ENCODE measurements at regions not wholly inside any gene's neighbourhood (a gene's known extent, or its start where the extent isn't known, plus 50 kb on each side); places are given as distances from the start of the nearest gene placed in this dataset.

DNA sequence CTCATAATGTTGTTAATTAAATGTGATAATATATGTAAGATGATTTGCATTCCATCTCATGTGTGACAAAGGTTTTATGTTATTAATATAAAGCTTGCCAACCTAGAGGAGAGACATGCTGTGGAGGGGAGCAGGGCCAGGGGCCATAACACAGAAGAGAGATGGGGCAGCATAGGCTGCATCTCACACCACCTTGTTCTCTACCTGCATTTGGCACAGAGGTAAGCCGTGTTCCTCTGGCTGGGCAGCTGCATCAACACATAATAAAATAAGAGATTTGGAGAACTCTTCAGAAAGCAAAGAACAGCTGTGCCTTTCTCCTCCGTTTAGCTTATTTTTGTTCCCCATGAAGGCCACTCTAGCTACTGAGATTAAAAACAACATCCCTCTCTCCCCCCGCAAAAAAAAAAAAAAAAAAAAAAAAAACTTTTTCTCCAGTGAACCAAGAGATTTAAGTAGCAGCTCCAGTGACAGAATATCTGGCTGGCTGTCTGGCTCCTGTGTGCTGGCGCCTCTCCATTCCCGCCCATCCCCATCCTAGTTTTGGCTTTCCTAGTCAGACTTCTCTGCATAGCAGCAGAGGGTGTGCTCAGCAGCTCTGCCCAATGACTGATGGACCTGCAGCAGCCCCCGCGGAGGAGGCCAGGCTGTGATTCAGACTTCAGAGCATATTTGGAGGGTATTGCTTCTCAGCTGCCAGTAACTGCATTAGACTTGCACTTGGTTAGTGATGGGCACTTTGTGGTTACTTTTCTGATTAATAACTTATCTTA, 52.2 kb upstream of the STXBP5L start:
- TF ChIP-seq ELK1 (IDR thresholded peaks at IDR 0.05; ENCODE audit: low read depth, low read length) = no peak
- no peak for TF ChIP-seq RAD21 (conservative IDR thresholded peaks at IDR 0.05 in 1 of 2, IDR thresholded peaks at IDR 0.05 in 1 of 2)
- no peak for TF ChIP-seq POLR2A (IDR thresholded peaks at IDR 0.05; ENCODE audit: low read length)
- TF ChIP-seq SMC3 (IDR thresholded peaks at IDR 0.05) = no peak
- no peak for TF ChIP-seq EP300 (IDR thresholded peaks at IDR 0.05)
- no peak for TF ChIP-seq CTCF (IDR thresholded peaks at IDR 0.05)
- no peak for TF ChIP-seq MYC (IDR thresholded peaks at IDR 0.05; ENCODE audit: borderline replicate concordance, low read length)
- TF ChIP-seq HOXA7 (CRISPR knock-in tag; IDR thresholded peaks at IDR 0.05) = no peak
- no peak for TF ChIP-seq NFE2L2 (conservative IDR thresholded peaks at IDR 0.05; ENCODE audit: low read length)
- TF ChIP-seq, protein P1, sequence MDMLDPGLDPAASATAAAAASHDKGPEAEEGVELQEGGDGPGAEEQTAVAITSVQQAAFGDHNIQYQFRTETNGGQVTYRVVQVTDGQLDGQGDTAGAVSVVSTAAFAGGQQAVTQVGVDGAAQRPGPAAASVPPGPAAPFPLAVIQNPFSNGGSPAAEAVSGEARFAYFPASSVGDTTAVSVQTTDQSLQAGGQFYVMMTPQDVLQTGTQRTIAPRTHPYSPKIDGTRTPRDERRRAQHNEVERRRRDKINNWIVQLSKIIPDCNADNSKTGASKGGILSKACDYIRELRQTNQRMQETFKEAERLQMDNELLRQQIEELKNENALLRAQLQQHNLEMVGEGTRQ (IDR thresholded peaks at IDR 0.05) = no peak
- no peak for TF ChIP-seq ZSCAN20 (CRISPR knock-in tag; IDR thresholded peaks at IDR 0.05)
- no peak for TF ChIP-seq RCOR1 (IDR thresholded peaks at IDR 0.05; ENCODE audit: low read depth, low read length)
- no peak for TF ChIP-seq NR3C1 (IDR thresholded peaks at IDR 0.05)
- TF ChIP-seq, protein P2, sequence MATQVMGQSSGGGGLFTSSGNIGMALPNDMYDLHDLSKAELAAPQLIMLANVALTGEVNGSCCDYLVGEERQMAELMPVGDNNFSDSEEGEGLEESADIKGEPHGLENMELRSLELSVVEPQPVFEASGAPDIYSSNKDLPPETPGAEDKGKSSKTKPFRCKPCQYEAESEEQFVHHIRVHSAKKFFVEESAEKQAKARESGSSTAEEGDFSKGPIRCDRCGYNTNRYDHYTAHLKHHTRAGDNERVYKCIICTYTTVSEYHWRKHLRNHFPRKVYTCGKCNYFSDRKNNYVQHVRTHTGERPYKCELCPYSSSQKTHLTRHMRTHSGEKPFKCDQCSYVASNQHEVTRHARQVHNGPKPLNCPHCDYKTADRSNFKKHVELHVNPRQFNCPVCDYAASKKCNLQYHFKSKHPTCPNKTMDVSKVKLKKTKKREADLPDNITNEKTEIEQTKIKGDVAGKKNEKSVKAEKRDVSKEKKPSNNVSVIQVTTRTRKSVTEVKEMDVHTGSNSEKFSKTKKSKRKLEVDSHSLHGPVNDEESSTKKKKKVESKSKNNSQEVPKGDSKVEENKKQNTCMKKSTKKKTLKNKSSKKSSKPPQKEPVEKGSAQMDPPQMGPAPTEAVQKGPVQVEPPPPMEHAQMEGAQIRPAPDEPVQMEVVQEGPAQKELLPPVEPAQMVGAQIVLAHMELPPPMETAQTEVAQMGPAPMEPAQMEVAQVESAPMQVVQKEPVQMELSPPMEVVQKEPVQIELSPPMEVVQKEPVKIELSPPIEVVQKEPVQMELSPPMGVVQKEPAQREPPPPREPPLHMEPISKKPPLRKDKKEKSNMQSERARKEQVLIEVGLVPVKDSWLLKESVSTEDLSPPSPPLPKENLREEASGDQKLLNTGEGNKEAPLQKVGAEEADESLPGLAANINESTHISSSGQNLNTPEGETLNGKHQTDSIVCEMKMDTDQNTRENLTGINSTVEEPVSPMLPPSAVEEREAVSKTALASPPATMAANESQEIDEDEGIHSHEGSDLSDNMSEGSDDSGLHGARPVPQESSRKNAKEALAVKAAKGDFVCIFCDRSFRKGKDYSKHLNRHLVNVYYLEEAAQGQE (IDR thresholded peaks at IDR 0.05) = no peak
